Brain pericyte (primary cell): ENCODE measurements at regions not wholly inside any gene's neighbourhood (a gene's known extent, or its start where the extent isn't known, plus 50 kb on each side); places are given as distances from the start of the nearest gene placed in this dataset.

Source experiments
- DNase-seq: peaks from one replicate; pipeline ENCODE4 v3.0.0-alpha.2; 2012; ENCODE audit warnings: low read depth, low spot score

DNA sequence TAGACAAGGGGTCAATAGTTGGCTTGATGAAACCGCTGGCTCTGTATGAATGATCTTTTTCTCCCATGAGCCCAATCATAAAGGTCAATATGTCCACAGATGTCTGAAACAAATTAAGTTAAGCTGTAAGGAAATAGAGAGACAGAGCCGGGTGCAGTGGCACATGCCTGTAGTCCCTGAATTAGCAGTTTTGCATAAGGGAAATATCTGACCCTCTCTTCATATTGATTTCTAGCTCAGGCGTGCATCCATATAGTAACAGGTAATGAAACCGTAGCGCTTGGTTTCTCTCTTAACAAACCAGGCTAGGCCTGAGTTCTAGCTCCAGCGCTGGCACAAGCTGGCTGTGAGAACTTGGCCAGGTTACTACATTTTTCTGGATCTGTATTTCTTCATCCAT, 118.1 kb upstream of the ERCC6L2 start:
- DNase-seq, result no peak

DNA sequence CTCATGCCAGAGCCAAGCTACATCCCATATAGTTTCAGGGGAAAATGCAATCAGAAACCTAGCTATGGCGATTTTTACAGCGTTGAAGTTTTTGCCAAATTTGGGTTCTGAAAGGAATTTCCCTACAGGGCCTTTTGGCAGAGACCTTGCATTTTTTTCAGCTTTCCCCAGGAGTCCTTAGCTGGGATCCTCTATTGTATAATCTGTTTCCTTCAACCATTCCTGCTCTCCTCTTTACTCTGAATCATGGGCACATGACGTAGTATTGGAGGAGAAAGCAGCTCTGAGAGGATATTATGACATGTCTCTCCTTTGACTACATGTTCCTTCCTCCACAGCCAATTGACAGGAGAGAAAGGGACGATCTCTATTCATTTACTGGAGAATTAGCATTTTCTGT, 118.5 kb upstream of the ERCC6L2 start:
- DNase-seq, result no peak

DNA sequence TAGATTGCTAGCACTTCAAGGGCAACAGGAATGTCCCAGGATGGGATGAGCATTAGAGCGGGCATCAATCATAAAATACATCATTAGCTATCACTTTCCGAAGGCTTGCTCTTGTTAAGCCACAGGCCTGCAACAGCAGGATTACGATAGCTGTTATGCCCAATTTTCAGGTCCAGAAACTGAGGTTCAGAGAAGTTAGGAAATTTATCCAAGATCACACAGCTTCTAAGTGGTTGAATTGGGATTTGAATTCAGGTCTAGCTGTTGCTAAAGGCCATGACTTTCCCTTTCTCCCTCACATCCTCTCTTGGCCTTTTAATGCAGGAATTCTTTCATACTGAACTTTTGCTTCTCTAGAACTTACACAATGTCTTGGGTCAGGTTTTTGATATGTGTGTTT, 119.4 kb upstream of the ERCC6L2 start:
- DNase-seq, result no peak

DNA sequence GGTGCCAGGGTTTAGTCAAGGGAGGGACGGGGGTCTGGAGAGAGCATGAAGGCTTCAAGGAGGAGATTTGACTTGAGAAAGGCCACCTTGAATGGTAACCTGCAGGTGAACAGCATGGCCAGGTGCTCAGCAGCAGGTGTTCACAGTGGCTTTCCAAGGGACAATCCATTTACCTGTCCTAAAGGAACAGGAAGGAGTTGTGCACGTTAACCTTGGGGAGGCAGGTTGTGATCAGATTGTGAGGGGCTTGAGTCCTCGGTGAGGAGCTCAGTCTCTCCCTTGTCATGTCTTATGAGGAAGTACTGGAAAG, 120.1 kb upstream of the ERCC6L2 start:
- no peak for DNase-seq

DNA sequence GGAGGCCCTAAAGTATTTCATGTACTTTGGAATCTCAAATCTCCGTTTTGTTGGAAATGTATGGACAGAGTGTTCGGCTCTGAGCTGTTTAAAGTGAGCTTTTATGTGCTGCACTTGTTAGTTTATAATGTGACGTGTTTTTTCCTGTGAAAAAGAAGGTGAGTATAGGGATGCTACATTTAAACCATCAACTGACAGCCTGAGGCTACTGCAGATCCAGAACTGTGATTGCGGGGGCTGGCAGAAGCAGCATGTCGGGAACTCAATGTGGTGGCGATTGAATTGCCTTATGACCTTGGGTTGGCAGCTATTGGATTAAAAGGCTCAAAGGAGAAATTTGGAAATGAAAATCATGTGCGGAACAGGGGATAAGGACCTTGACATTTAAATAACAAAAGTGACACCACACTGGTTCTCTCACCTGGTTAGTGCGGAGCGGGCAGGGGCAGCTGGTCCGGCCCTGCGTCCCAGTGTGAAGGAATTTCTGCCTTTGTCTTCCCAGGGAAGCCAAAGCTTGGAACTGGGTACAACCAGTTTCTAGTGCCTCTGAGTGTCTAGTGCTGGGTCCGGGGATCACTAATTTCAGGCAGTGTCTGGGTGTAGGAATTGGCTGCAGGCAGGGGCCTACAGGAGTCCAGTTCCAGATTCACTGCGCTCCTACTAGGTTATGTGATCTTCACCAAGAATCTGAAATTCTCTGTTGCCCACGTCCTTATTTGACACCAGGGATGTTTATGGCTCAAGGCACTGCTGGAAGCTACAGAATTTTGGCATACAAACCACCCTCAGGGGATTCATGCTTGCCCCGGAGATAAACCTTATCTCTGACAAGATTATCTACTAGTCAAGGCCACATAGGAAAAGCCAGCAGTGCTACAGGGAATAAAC, 120.7 kb upstream of the ERCC6L2 start:
- DNase-seq, result no peak

DNA sequence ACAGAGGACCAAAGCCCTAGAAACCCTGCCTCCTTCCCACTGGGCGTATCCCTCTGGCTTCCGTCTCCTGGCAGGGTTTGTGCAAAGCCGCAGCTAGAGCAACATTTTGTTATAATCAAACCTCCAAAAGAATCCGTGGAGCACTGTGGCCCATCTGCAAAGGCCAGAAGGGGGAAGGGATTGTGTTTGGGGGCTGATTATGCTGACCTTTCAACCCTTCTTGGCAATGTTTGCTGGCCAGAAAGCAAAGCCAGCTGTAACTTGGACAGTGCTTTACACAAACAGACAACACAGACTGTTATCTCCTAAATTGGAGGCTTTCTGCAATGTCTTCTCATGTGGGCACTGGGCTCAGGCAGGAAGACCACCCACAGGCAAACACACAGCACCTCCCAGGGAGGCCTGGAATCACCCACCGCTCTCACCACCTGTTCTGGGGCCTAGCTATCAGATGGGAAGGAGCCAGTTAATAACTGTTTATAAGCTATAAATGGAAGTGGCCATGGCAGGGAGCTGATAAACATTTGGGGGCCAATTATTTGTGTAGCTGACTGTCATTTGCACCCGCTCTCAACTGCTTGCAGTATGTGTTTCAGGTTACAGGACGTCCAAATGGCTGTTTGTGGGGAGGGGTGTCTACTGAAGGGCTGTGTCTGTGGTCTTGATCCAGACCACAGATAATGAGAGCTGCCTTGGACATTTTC, 121.6 kb upstream of the ERCC6L2 start:
- DNase-seq, result no peak

DNA sequence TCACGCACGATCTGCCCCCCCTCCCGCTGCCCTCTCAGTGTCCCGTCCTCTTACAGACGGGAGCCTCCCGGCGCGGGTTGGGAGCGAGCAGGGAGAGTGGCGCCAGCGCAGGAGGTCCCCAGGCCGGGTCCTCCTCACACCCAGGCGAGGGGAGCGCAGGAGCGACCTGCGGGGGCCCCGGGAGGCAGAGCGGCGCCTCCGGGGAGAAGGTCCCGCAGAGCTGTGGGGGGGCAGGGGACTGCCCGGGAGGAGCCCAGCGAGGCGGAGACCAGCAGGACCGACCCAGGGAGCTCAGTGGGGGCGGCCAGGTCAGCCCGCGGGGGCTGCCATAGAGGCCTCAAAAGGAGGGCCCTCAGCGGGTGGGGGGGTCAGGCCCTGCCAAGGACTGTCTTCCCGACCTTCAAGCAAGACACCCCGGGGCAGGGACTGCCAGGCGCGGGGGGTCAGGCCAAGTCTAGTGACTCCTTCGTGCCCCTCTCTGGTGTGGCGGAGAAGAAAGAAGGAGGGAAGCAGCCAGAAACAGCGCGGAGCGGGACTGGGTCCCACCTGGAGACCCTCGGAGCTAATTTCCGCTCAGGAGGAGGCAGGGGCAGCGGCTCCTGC, 123.3 kb upstream of the ERCC6L2 start:
- no peak for DNase-seq

DNA sequence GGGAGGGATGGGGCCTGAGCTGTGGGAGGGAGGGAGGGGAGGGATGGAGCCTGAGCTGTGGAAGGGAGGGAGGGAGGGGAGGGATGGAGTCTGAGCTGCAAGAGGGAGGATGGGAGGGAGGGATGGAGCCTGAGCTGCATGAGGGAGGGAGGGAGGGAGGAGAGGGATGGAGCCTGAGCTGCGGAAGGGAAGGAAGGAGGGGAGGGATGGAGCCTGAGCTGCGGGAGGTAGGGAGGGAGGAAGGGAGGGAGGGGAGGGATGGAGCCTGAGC, 124.0 kb upstream of the ERCC6L2 start:
- no peak for DNase-seq

DNA sequence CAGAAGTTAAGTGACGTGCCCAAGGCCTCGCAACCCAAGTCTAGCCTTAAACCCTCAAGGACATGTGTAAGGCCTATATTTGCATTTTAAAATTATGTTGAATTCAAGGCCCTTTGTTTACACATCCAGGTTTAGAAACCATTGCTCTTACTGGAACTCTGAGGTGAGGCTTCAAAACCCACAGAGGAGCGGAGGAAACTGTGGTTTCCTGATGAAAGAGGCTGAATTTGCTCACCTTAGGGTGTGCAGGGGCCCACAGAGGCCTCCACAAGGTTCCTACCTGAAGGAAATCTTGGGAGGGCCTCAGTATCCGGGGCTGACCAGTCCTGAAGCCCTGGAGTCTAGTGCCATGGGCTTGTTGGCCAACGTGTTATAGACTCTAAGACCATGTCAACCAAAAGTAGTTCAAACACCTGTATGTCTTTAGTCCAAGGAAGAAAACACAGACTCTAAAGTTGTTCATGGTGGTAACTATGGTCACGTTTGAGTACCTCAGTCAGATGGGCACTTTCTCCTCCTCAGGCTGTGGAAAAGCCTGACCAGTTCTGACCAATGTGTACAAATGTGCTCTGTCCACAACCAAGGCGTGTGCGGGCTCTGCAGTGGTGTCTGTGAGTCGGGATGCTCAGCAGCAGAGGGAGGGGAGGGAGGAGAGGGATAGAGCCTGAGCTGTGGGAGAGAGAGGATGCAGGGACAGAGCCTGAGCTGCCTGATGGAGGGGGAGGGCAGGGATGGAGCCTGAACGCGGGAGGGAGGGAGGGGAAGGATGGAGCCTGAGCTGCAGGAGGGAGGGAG, 124.6 kb upstream of the ERCC6L2 start:
- no peak for DNase-seq

DNA sequence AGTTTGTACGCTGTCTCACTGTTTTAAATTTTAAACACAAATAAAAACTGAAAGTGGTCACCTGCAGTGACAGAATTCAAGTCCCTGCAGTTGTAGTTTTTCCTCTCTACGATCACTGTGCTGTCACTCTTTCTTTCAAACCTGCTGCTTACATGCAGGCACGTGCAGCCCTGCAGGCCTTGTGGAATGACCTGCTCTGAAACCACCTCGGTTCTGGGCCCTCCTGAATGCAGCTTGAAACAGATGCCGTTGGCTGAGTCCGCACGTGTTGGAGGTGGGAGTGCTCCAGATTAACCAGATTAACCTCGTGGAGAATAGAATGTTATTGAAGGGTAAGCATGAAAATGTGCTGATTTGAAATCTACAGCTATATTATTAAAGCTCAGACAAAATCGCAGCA, 126.0 kb upstream of the ERCC6L2 start:
- DNase-seq, result no peak

DNA sequence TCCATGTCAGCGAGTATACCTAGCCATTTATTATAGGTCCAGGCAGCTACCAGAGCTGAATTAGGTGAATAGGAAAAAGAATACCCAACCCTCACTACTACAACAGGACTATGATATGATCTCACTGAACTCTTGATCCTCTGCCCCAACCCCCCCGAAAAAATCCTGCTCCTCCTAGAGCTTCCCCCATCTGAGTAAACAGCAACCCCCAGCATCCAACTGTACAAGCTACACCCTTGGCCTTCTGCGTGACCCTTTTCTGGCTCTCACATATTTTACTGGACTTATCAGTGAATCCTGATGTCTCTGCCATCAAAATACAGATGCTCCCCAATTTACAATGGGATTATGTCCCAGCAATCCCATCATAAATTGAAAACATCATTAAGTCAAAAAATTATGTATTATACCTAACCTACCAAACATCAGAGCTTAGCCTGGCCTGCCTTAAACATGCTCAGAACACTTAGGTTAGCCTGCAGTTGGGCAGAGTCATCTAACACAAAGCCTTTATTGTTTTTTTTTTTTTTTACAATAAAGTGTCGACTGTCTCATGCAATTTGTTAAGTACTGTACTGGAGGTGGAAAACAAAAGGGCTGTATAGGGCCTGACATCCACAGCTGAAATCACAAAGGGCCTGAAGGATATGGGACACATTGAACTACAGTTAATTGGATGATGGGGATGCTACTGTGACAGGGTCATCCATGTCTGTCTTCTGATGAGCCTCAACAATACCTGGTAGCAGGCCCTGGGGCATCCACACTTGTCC, 128.9 kb upstream of the ERCC6L2 start:
- DNase-seq, result no peak

DNA sequence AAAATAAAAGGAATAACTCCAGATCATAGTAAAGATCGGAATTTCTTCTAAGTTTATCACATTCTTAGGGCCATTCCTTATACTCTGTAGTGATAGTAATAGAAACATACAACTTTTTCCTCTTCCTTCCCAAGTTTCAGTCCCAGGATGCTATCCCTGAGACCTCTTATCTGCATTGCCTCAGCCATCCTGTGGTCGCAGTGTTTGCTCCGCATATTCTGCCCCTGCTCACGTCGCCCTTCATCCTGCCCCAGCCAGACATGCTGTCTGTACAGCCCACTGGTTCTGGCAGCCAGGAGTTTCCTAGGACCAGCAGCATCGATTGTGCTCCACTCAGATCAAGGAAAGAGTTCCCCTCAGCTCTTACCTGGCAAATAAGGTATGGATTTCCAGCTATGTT, 132.7 kb upstream of the ERCC6L2 start:
- DNase-seq, result no peak

DNA sequence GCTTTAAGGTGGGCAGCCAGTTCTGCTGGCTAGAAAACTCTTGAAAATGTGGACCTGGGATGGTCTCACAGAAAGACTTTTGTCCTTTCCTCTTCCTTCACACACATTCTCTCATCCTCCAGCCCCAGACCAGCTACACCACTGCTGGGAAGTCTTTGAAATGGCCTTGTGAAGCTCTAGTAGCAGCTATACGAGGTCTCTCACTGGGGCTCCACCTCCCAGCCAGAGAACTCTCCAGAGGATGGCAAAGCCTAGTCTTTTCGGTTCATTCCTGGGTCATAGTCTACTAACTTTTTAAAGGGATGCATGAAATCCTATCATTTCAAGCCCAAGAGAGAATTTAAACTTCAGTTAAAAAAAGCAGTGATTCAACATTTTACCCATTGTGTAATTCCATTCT, 133.9 kb upstream of the ERCC6L2 start:
- DNase-seq, result no peak

DNA sequence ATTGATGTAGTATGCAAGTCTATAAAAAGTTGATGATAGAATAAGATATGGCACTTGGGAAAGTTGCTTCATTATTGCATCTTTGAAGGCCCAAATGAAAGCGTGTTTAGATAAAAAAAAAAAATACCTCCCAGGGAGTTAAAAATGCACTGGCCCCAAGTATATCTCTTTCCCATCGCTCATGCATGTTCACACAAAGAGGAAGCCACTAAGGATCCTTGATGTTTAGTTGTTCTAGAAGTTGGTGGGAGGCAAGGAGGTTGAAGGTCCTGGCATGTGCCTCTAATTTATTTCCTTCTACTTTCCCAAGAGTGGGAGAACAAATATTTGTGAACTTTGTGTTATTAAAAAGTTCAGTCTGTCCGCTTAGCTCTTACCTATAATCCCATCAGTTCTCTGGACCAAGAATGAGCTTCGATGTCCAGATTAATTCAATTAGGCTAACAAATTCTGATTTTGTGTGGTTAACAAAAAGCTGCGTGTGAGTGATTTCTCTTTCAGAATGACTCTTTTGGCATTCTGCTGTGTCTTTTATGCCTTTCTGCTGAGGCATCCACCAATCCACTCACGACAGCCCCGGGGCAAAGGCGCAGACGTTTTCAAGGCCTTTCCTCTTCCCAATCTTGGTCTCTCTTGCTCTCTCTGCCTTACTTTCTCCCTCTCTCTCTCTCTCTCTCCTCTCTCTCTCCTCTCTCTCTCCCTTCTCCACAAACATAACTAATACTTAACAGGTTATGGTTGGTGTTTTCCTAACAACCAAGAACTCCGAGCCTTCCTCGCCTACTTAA, 135.1 kb upstream of the ERCC6L2 start:
- DNase-seq, result no peak

DNA sequence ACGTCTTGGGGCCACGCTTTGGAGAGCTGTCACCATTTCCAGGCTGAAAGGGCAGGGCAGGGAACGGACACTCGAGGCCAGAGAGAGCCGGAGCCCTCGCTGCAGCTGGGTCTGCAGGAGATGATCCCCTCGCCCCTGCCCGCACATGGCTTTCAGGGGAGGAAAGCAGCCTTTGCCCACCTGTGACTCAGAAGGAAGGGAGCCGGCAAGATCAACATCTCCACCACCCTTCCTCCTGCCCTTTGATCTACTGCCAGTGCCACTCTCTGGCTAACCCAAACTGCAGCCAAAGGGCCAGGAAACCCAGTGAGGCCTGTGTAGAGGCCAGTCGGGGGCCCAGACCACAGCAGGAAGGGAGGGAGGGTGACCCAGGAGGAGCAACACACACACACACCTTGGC, 137.1 kb upstream of the ERCC6L2 start:
- DNase-seq, result no peak

DNA sequence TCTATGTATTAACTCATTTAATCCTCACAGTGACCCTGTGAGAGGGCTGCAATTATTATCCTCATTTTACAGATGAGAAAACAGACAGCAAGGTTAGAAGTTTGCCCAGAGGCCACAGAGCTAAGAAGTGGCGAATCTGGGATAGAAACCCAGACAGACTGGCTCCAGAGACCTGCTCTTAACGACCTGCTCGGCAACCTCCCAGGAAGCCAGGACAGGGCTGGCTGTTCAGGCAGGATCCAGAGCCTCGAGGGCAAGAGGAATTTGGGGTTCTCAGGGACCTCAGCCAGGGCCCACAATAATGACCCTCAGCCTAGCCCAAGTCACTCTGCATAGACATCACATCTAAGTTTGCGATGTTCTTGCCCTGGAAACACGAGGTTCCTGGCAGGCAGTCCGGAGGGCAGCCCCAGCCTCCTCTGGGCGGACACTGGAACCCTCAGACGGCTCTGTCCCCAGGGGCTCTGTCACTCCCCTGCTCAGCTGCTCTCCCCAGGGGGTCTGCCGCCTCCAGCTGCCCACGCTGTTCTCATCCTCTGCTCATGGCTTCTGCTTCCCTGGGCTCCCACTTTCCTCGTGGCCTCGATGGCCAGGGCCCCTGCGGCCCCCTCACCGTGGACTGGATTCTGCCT, 138.5 kb upstream of the ERCC6L2 start:
- DNase-seq, result no peak

DNA sequence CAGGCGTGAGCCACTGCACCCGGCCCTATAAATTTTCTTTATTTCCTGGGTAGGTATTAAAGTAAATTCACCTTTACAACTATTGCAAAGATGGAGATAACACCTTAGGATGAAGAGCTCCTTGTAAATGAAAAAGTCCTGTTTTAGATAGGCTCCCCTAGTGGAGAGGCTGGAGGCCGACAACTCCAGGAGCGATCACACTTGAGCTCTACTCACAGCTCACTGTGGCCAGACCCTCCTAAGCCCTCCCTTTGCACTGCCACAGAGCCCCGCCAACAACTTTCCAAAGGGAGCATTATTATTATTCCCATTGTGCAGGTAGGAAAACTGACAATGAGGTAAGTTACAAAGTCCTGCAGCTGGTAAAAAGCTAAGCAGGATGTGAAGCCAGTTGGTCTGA, 139.1 kb upstream of the ERCC6L2 start:
- DNase-seq, result no peak

DNA sequence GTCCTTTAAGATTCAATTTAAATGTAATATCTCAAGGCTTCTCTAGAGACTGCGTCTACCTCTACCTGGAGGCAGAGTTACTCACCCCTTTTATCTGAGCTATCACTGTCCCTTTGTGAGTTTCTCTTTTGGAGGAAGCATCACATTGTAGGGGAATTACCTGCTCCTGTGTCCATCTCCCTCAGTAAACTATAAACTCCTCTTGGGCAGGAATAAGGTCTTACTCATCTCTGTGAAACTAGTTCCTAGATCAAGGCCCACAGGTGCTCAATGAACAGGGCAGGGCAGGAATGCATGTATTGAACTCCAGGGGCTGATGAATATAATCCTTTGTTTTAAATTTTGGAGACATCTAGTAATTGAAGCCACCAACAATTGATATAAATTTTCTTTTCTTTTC, 139.8 kb upstream of the ERCC6L2 start:
- DNase-seq, result no peak

DNA sequence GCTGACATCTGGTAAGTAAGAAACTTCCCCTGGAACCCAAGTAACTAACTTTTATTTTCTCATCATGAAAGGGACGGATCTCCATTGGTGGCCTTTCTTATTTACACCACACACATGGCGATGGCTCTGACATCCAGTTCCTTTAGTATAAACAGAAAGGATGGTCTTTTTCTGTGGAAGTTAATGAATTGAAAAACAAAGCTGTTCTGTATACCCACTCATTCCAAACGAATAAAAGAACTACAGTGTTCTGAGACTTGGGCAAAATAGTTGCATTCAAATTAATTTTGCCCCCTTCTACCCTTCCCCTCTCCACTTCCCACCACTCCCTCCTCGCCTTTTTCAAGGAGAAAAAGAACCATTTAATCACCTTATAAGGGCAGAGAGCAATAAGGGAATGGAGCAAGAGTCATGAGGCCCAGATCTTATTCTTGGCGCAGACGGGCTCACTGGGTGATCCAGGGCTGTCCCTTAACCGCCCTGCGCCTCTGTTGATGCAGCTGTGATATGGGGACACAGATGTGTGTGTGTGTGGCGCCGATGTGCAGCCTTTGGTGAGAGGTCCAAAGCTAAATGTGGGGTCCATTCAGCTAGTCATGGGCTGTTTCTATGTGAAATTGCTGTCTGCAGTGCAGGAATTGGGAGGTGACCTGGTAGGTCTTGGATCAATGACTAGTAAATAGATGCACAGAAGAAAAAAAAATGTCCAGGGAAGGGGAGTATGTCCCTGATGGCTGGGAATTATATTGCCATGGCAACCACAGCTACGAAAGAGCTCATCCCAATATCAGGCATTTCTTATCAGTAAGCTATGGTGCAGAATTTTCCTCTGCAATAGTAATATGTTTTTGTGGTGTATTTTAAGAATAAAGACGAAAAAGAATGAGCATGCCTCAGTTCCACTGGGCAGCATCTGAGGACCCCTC, 141.5 kb upstream of the ERCC6L2 start:
- DNase-seq, result no peak
